NCI-H1105 (cell line): ENCODE measurements at regions not wholly inside any gene's neighbourhood (a gene's known extent, or its start where the extent isn't known, plus 50 kb on each side); places are given as distances from the start of the nearest gene placed in this dataset.

Source experiments
- DNase-seq: peaks from one replicate; lab custom pipeline; 2025; lab: John Stamatoyannopoulos, UW

GRCh38 chr16:8271344-8271743 is 319.0 kb downstream of the TMEM114 start:
- DNase-seq: no peak

DNA sequence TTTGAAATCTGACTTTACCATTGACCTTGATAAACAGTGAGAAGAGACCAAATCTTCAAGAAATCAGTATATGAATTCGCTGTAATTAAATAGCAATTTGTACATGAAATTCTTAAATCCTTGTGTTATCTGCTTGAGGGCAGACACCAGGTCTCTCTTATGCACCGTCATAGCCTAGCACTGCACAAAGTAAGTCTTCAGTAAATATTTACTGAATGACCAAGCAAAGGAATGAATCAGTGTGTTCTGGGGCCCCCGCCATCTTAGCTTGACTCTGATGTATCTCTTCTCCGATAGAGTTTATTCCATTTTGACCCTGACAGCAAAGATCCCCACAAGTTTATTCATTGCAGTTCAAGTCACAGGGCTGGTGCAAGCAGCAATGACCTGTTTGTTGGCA is 328.0 kb downstream of the TMEM114 start:
- DNase-seq: no peak

DNA sequence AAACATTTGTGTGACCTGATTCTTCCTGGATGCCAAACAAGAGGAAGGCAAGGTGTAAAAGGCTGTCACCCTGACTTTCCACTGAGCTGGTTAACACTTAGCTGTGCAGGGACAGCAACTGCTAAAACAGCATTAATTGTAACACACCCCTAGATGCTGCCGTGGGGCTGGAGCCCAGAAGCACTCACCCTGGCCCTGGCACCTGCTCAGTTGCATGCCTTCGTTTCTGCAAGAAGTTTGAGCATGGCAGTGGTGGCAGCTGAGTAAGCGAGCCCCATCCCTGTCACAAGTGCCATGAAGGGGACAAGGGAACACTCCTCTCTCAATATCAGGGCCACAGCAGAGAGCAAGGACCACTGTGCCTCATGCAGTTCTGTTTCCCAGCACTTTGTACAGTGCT is 330.2 kb downstream of the TMEM114 start:
- DNase-seq: no peak

- DNase-seq: no peak
Measured at GRCh38 chr16:8258523-8258922, 331.8 kb downstream of the TMEM114 start.

GRCh38 chr16:8257561-8257960 is 332.8 kb downstream of the TMEM114 start:
- no peak for DNase-seq

DNA sequence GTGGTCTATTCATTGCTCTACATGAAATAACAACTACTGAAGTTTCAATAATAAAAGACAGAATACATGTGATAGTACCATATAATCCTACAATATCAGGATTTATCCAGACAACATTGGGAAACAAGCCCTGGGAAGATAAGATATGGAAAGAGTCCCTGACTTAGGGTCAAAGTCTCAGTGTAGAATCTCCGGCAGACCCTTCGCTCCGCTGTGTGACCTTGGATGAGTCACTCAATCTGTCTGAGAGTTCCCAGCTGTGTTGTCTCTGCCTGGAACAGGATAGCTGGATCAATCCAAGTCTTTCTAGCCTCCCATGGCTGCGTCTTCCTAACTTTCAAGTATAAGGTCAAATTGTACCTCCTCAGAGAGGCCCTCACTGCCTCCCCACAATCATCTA is 335.9 kb downstream of the TMEM114 start:
- DNase-seq: no peak

GRCh38 chr16:8253718-8254117 is 336.6 kb downstream of the TMEM114 start:
- DNase-seq: no peak

- DNase-seq: no peak
Measured at GRCh38 chr16:8251727-8252126, 338.6 kb downstream of the TMEM114 start.

DNA sequence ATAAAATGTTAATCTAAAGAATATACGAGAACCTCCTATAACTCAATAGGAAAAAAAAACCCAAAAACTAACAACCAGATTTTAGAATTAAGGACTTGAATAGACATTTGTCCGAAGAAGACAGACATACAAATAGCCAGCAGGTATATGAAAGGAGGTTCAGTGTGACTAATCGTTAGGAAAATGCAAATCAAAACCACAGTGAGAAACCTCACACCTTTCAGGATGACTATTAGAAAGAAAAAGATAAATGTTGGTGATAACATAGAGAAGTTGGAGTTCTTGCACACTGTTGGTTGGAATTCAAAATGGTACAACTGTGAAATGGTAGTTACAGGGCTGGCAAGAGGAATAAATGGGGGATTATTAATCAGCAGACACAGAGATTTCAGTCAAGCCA is 339.0 kb downstream of the TMEM114 start:
- DNase-seq: no peak

- DNase-seq: no peak
Measured at GRCh38 chr16:8247993-8248392, 342.3 kb downstream of the TMEM114 start.

DNA sequence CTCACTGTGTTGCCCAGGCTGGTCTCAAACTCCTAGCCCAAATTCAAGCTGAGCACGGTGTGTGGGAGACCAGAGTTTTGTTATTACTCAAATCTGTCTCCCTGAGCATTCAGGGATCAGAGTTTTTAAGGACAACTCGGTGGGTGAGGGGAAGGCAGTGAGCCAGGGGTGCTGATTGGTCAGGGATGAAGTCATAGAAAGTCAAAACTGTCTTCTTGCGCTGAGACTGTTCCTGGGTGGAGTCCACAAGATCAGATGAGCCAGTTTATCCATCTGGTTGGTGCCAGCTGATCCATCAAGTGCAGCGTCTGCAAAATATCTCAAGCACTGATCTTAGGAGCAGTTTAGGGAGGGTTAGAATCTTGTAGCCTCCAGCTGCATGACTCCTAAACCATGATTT is 346.3 kb downstream of the TMEM114 start:
- no peak for DNase-seq

- DNase-seq: no peak
Measured at GRCh38 chr16:8241408-8241807, 348.9 kb downstream of the TMEM114 start.

- no peak for DNase-seq
Measured at GRCh38 chr16:8239443-8239842, 350.9 kb downstream of the TMEM114 start.

- no peak for DNase-seq
Measured at GRCh38 chr16:8237452-8237851, 352.9 kb downstream of the TMEM114 start.

GRCh38 chr16:8236816-8237215 is 353.5 kb downstream of the TMEM114 start:
- DNase-seq: no peak

DNA sequence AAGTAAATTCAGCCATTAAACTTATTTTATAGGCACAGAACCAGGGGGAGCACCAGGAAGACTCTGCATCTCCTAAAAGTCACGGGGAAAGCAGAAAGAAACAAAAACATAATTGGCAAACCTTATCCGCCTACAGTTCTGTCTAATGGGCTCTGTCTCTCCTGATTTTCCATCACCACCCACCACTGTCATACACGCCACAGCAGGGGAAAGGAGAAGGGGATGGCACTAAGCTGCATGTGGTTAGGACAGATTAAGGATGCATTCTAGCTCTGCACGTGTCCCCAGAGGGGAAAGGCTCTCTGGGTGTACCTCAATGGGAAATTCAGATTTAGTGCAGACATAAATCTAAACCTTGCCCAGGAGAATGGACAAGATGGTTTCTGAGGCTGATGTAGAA is 359.8 kb downstream of the TMEM114 start:
- DNase-seq: no peak

DNA sequence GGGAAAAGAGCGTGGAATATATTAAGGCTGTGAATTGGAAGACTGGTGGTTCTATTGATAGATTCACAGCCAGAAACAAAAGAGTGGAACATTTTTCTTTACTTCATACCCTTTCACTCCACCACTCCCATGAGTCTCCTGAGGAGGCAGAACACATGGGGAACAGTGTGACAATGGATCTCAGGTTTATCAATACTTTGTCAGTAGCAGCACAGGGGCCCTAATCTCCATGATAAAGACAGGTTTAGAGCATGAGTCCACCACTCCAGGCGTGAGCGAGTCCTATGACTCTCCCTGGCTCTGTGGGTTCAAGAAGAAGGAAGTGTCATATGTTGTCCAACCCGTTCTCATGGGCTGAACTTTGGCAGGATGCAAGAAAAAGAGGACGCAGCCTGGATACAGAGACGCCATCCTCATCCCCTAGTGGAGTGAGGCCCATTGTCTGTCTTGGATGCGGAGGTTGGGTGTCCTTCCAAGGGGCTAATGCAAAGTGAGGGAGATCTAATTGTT is 361.2 kb downstream of the TMEM114 start:
- no peak for DNase-seq

DNA sequence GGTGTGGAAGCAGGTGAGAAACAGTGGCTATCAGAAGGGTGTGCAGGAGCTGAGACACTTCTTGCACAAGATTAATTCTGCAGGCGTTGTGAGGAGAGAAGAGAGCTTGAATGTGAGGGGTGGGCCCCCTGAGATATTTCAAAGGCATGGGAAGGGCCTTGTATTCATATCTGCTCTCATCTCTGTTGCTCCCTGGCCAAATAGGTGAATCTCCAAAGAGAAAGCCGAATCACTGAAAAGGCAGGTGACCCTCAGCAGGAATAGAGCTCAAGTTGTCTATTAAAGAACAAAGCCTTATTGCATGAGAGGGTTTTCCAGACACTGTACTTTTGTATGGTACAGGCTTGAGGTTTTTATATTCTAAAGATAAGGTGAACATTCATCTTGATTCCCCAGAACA is 373.1 kb downstream of the TMEM114 start:
- no peak for DNase-seq

DNA sequence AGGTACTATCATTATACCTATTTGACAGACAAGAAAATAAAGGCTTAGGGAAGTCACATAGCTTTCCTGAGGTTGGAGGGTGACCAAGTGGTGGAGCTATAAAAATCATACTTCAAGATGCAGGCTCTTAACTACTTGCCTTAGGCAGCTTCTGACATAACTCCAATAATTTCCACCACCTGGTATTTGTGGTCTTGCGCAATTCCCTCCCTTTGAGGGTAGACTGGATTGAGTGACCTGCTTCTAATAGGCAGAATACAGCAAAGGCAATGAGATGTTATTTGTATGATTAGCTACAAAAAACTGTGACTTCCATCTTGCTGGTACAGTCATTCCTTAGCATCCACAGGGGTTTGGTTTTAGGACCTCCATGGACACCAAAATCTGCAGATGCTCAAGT is 385.5 kb downstream of the TMEM114 start:
- no peak for DNase-seq

- DNase-seq: no peak
Measured at GRCh38 chr16:8204096-8204495, 386.2 kb downstream of the TMEM114 start.

- DNase-seq: no peak
Measured at GRCh38 chr16:8203101-8203500, 387.2 kb downstream of the TMEM114 start.

DNA sequence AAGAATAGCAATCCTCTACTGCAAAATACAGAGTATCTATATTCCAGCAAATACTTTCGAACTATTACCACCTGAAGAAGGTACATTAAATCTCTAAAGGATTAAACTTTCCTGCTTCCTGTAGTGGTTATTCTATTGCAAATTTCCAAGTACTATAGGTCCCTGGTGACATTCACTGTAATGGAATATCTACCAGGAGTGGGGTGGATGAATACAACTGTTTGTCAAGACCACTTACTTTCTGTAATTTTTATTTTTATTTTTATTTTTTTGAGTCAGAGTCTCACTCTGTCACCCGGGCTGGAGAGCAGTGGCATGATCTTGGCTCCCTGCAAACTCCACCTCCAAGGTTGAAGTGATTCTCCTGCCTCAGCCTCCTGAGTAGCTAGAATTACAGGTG is 389.5 kb downstream of the TMEM114 start:
- DNase-seq: no peak

DNA sequence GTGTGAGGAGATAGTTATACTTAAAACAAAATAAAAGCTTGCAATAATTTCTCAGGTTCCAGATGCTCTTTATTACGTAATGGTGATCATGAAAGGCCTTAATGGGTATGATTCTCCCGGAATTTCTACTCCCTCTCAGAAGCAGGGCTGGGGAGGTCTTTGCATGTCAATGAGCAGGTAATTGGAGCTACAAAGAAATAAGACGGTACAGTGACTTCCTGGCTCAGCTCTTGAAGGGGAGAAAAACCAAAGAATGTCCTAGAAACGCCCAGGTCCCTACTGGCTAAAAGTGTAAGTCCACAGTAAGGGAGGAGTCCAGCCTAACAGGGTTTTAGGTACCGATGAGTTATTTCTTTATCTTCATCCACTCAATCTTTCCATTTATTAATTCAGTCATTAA is 390.9 kb downstream of the TMEM114 start:
- DNase-seq: no peak

- no peak for DNase-seq
Measured at GRCh38 chr16:8194794-8195193, 395.5 kb downstream of the TMEM114 start.

GRCh38 chr16:8188841-8189240 is 401.5 kb downstream of the TMEM114 start:
- DNase-seq: no peak
